ENCODE measurements at regions not wholly inside any gene's neighbourhood (a gene's known extent, or its start where the extent isn't known, plus 50 kb on each side); places are given as distances from the start of the nearest gene placed in this dataset.

DNA sequence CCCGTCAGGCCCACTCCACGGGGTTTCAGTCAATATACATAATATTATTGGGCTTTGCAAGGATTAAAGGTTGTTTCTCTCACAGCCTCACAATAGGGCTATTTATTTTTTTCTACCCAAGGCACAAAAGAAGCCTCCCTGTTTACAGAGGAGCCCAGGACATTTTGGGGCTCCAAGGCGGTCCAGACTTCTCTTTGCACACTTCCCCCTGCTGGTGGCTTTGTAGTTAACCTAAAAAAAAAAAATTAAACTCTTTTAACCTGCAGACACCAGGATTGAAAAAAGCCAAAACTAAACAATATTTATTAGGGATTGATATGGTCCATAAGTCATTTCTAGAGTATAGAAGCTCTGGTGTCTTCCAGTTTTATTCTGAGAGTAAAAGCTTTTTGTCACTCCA is 169.7 kb upstream of the ZFHX3 start:
- ATAC-seq: peak; percentile 59; the same call in 2 of the 3 replicates

DNA sequence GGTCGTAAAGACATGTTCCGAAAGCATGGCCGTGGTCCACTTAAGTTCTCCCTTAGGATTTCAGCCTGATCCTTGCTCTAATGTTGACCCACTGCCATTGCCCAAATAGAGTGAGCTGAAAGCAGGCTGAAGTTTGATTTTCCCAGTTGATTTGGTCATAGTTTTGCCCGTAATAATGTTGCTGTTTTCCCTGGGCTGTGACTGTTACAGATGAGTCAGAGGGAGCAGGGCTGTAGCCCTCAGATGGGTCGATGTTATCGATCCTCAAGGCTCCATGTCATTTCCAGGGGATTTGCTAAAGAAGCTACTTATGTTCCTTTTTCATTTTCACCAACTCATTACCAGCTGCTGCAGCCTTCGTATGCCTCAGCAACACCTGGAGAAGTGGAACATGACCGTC is 169.0 kb upstream of the ZFHX3 start:
- Histone ChIP-seq H3K4me3 (no peak overlapping the region), H3K27ac (ENCODE audit: low read depth) (no peak overlapping the region), H3K4me1 (ENCODE audit: insufficient read depth) (peaks cover 25% of the 10 kb centered on the region), H2AFZ (peak overlapping the region; percentile 59; the same call in 1 of the 2 replicates), H3K36me3 (ENCODE audit: insufficient read depth) (0 out of 2 replicates have a peak, but pooled peaks cover 4% of the 10 kb centered on the region), H3K4me2 (no peak overlapping the region), H3K27me3 (ENCODE audit: insufficient read depth) (no peaks in the 10 kb centered on the region), H4K20me1 (replicated peaks; ENCODE audit: insufficient read depth) (no peaks in the 10 kb centered on the region), H3F3A (replicated peaks; ENCODE audit: low read depth) (no peaks in the 10 kb centered on the region), H3K9me2 (ENCODE audit: insufficient read depth) (0 out of 2 replicates have a peak, but pooled peaks cover 2% of the 10 kb centered on the region), H3K79me2 (replicated peaks; ENCODE audit: insufficient read depth) (no peaks in the 10 kb centered on the region)
- ATAC-seq (no peak), DNase-seq (ENCODE audit: low spot score) (no peak)
- no peak overlapping the region for H3K27ac Mint-ChIP-seq
- peaks cover 1% of the 10 kb centered on the region for H3K27me3 Mint-ChIP-seq (ENCODE audit: insufficient read depth, low read depth, poor library complexity)
- H3K4me3 Mint-ChIP-seq: no peak overlapping the region
- H3K9me3 Mint-ChIP-seq: peaks cover 11% of the 10 kb centered on the region; the same call in 2 of the 3 replicates
- H3K4me1 Mint-ChIP-seq: peaks cover 26% of the 10 kb centered on the region
- peaks cover 8% of the 10 kb centered on the region; the same call in 1 of the 3 replicates for H3K36me3 Mint-ChIP-seq (ENCODE audit: low read depth)
- no peak for TF ChIP-seq CTCF (conservative IDR thresholded peaks at IDR 0.05; ENCODE audit: low read depth in 2 of 2)
- no peak for TF ChIP-seq NANOG (IDR thresholded peaks at IDR 0.05; ENCODE audit: borderline replicate concordance)
- TF ChIP-seq, protein P1, sequence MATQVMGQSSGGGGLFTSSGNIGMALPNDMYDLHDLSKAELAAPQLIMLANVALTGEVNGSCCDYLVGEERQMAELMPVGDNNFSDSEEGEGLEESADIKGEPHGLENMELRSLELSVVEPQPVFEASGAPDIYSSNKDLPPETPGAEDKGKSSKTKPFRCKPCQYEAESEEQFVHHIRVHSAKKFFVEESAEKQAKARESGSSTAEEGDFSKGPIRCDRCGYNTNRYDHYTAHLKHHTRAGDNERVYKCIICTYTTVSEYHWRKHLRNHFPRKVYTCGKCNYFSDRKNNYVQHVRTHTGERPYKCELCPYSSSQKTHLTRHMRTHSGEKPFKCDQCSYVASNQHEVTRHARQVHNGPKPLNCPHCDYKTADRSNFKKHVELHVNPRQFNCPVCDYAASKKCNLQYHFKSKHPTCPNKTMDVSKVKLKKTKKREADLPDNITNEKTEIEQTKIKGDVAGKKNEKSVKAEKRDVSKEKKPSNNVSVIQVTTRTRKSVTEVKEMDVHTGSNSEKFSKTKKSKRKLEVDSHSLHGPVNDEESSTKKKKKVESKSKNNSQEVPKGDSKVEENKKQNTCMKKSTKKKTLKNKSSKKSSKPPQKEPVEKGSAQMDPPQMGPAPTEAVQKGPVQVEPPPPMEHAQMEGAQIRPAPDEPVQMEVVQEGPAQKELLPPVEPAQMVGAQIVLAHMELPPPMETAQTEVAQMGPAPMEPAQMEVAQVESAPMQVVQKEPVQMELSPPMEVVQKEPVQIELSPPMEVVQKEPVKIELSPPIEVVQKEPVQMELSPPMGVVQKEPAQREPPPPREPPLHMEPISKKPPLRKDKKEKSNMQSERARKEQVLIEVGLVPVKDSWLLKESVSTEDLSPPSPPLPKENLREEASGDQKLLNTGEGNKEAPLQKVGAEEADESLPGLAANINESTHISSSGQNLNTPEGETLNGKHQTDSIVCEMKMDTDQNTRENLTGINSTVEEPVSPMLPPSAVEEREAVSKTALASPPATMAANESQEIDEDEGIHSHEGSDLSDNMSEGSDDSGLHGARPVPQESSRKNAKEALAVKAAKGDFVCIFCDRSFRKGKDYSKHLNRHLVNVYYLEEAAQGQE (IDR thresholded peaks at IDR 0.05; ENCODE audit: unreplicated experiment): no peak
- no peak for TF ChIP-seq EZH2phosphoT487 (IDR thresholded peaks at IDR 0.05; ENCODE audit: unreplicated experiment)

More for the DNA sequence above, 169.7 kb upstream of the ZFHX3 start:
- H3K4me3 ChIP-seq: no peak overlapping the region
- H2AFZ ChIP-seq: no peak overlapping the region
- H4K20me1 ChIP-seq (replicated peaks; ENCODE audit: insufficient read depth): no peaks in the 10 kb centered on the region
- H3K27me3 ChIP-seq (ENCODE audit: insufficient read depth): no peaks in the 10 kb centered on the region
- Mint-ChIP-seq H3K36me3 (ENCODE audit: low read depth) (peaks cover 8% of the 10 kb centered on the region; the same call in 1 of the 3 replicates), H3K27me3 (ENCODE audit: insufficient read depth, low read depth, poor library complexity) (peaks cover 1% of the 10 kb centered on the region), H3K4me3 (no peak overlapping the region), H3K4me1 (peaks cover 25% of the 10 kb centered on the region), H3K27ac (no peak overlapping the region), H3K9me3 (peaks cover 11% of the 10 kb centered on the region; the same call in 2 of the 3 replicates)
- TF ChIP-seq STAT1 (IDR thresholded peaks at IDR 0.05; ENCODE audit: unreplicated experiment) (no peak), ZNF331 (CRISPR knock-in tag; IDR thresholded peaks at IDR 0.05; ENCODE audit: low read depth) (no peak), NANOG (IDR thresholded peaks at IDR 0.05; ENCODE audit: borderline replicate concordance) (no peak), CTCF (conservative IDR thresholded peaks at IDR 0.05; ENCODE audit: low read depth in 2 of 2) (peak; percentile 50 to 69)
- H3F3A ChIP-seq (replicated peaks; ENCODE audit: low read depth): no peaks in the 10 kb centered on the region
- no peaks in the 10 kb centered on the region for H3K79me2 ChIP-seq (replicated peaks; ENCODE audit: insufficient read depth)
- H3K4me1 ChIP-seq (ENCODE audit: insufficient read depth): peaks cover 24% of the 10 kb centered on the region
- no peak overlapping the region for H3K27ac ChIP-seq (ENCODE audit: low read depth)
- H3K9me2 ChIP-seq (ENCODE audit: insufficient read depth): 0 out of 2 replicates have a peak, but pooled peaks cover 2% of the 10 kb centered on the region
- 0 out of 2 replicates have a peak, but pooled peaks cover 4% of the 10 kb centered on the region for H3K36me3 ChIP-seq (ENCODE audit: insufficient read depth)
- peak; percentile 68 for DNase-seq (ENCODE audit: low spot score)
- H3K4me2 ChIP-seq: no peak overlapping the region
